Mucosa of descending colon (tissue), 3 donors: ENCODE measurements at regions not wholly inside any gene's neighbourhood (a gene's known extent, or its start where the extent isn't known, plus 50 kb on each side); places are given as distances from the start of the nearest gene placed in this dataset.
"Not testable (repeated sequence)": the region's sequence is repeated elsewhere in the genome, so short reads cannot be mapped to it uniquely, and the experiment has no call there.

ENCODE experiments used
- ATAC-seq: fragments of 200-7000 bp; cut with Tn5 transposase; one replicate; pipeline ENCODE4 v1.9.1; 2020; ENCODE audit warnings: mild to moderate bottlenecking, moderate library complexity
- DNase-seq, 3 donors: peaks; one replicate each; pipeline ENCODE4 v3.0.0-alpha.2; 2020
- H3K36me3 ChIP-seq: fragments of 200-600 bp; one replicate; pipeline ENCODE4 v1.8.0; 2021; ENCODE audit warnings: low read depth, mild to moderate bottlenecking
- H3K4me1 ChIP-seq: fragments of 200-600 bp; one replicate; pipeline ENCODE4 v1.8.0; 2021; ENCODE audit warnings: low read depth, mild to moderate bottlenecking
- H3K4me3 ChIP-seq: fragments of 200-600 bp; one replicate; pipeline ENCODE4 v1.8.0; 2021; ENCODE audit warnings: mild to moderate bottlenecking
- H3K9me3 ChIP-seq: fragments of 200-600 bp; one replicate; pipeline ENCODE4 v1.8.0; 2021; ENCODE audit warnings: mild to moderate bottlenecking
- intact Hi-C, 2 donors: fragments of 100-400 bp; cut with DNase I in 1 of 2; cut with micrococcal nuclease in 1 of 2; formaldehyde crosslinking; loops; one replicate each; pipeline versions ENCODE4 v1.11.0 to v1.11.1; 2022; cut with DNase I, micrococcal nuclease
- TF ChIP-seq, protein P1 (sequence below): fragments of 200-600 bp; IDR thresholded peaks from one replicate; pipeline ENCODE4 v1.8.0; 2022; ENCODE audit warnings: antibody characterized with exemption, mild to moderate bottlenecking
- donor health status: DM: no; HTN: no; CAD: no; lungs with moderate emphysema.
- donor health status: DM: no; HTN: no; CAD: no.
- donor health status: DM: no; HTN: yes; CAD: no.

DNA sequence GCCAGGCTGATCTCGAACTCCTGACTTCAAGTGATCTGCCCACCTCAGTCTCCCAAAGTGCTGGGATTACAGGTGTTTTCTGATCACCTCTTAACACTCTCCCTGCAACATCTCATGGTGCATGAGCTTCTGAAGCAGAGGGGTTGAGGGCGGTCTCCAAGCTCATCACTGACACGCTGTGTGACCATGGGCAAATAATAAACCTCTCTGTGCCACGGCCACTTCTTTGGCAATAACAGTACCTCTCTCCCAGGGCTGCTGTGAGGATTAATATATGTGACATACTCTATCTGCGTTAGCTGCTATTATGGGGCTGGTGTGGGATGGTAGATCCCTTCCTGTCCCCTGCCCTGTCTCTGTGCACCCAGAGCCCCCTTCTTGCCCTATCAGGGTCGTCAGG is 62.9 kb upstream of the LHX5 start:
- TF ChIP-seq, protein P1, sequence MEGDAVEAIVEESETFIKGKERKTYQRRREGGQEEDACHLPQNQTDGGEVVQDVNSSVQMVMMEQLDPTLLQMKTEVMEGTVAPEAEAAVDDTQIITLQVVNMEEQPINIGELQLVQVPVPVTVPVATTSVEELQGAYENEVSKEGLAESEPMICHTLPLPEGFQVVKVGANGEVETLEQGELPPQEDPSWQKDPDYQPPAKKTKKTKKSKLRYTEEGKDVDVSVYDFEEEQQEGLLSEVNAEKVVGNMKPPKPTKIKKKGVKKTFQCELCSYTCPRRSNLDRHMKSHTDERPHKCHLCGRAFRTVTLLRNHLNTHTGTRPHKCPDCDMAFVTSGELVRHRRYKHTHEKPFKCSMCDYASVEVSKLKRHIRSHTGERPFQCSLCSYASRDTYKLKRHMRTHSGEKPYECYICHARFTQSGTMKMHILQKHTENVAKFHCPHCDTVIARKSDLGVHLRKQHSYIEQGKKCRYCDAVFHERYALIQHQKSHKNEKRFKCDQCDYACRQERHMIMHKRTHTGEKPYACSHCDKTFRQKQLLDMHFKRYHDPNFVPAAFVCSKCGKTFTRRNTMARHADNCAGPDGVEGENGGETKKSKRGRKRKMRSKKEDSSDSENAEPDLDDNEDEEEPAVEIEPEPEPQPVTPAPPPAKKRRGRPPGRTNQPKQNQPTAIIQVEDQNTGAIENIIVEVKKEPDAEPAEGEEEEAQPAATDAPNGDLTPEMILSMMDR, result no peak
- no peaks in the 10 kb centered on the region for H3K9me3 ChIP-seq
- no peak for DNase-seq
- intact Hi-C loops, result no loop called here
- no peak overlapping the region for H3K4me3 ChIP-seq
- H3K4me1 ChIP-seq, result no peaks in the 10 kb centered on the region
- ATAC-seq, result no peak
- no peaks in the 10 kb centered on the region for H3K36me3 ChIP-seq

DNA sequence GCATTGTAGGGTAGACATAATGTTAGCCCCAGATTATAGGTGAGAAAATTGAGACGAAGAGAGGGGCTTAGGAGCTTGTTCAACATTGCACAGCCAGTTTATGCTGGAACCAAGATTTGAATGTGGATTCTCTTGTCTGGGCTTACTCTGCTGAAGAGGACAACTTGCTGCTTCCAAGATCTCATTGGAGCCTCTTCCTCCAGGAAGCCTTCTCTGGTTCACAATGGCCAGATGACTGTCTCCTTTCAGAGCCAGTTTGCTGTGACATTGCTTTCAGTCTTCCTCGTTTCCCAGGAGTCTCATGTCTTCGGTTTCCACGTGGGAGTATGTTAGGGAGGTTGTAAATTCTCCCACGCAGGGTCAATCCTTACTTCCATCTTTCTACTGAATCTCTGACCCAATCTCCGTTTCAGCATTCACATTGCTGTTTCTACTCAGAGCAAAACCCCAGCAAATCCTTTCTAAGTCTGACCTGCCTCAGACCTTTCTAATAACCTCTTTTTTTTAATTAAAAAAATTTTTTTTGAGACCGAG is 62.2 kb upstream of the LHX5 start:
- intact Hi-C loops, result no loop called here
- Histone ChIP-seq H3K4me3 (no peak overlapping the region), H3K36me3 (no peaks in the 10 kb centered on the region), H3K9me3 (no peaks in the 10 kb centered on the region), H3K4me1 (no peaks in the 10 kb centered on the region)
- TF ChIP-seq, protein P1, result no peak
- no peak for DNase-seq
- ATAC-seq, result no peak

DNA sequence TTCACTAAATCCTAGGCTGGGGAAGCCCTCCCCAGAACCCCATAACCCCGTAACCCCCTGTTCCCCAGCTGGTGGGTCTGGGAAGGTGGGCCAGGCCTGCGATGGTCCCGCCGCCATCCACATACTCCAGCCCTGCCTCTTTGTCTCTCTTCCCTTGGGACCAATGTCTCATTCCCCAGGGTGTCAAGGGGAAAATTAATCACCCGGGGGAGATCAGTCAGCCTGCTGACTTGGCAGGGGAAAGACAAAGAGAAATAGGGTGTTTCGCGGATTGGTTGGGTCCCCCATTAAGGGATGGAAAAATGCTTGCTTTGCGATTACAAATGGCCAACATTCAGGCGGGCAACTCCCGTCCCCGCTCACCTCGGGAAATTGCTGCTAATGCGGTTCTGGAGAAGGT is 60.6 kb upstream of the LHX5 start:
- ATAC-seq, result no peak
- no peak for DNase-seq

DNA sequence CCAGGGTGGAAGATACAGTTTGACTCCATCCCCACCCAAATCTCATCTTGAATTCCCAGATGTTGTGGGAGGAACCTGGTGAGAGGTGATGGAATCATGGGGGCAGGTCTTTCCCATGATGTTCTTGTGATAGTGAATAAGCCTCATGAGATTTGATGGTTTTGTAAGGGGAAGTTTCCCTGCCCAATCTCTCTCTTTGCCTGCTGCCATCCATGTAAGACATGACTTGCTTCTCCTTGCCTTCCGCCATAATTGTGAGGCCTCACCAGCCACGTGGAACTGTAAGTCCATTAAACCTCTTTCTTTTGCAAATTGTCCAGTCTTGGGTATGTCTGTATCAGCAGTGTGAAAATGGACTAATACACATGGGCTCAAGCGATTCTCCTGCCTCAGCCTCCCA is 59.4 kb upstream of the LHX5 start:
- DNase-seq, H3K4me3 ChIP-seq, H3K9me3 ChIP-seq, H3K4me1 ChIP-seq, intact Hi-C loops, ATAC-seq, H3K36me3 ChIP-seq: not testable (repeated sequence)

More for the DNA sequence above, 60.6 kb upstream of the LHX5 start:
- TF ChIP-seq, protein P1, result no peak
- Histone ChIP-seq H3K36me3 (no peaks in the 10 kb centered on the region), H3K4me3 (no peak overlapping the region), H3K4me1 (no peaks in the 10 kb centered on the region), H3K9me3 (no peaks in the 10 kb centered on the region)
- intact Hi-C loops, result no loop called here

DNA sequence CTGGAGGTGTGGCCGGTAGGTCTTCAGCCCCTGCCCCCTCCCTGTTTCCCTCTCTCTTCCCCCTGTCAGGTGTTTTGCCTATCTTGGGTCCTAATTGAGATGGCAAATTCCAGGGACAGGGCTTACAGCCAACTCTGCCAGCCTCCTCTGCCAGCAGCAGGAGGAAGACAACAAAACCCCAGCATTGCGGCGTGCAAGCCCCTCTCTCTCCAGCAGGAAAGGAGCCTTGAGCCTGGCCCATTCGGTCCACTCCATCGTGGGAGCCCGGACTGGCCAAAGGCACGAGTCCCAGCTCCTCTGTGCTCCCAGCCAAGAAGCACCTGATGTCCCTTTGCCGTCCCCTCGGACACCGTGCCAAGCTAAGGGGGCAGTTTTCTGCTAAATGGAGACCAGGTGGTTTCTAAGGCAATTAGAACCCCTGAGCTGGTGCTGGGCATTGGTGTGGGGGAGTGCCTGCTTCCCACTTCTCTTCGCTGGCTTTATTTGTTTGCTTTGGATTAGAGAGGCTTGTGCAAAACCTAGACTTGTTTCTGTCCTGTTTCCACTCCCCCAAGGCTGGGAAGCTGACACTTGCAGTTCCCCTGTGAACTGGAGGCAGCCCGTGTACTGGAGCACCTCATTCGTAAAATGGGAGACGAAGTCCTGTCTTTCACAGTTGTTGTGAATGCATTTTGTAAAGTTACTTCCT is 57.1 kb upstream of the LHX5 start:
- Histone ChIP-seq H3K4me3 (no peak overlapping the region), H3K9me3 (no peaks in the 10 kb centered on the region), H3K36me3 (no peaks in the 10 kb centered on the region), H3K4me1 (no peaks in the 10 kb centered on the region)
- intact Hi-C loops, result no loop called here
- no peak for DNase-seq
- ATAC-seq, result no peak
- TF ChIP-seq, protein P1, result no peak

DNA sequence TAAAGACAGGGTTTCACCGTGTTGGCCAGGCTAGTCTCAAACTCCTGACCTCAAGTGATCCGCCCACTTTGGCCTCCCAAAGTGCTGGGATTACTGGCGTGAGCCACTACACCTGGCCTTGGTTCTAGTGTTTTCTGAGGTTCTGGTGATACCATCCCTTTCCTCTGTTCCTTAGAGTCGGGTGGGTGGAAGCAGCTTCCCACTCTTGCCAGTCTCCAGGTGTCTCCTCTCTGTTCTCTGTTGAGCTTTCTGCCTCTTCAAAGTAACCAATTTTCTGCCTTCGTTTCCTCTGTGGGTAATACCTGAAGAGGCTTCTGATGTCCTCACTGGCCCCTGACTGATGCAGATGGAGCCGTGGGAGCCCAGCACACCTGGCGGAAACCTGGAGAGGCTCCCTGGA is 53.4 kb upstream of the LHX5 start:
- no peak overlapping the region for H3K4me3 ChIP-seq
- TF ChIP-seq, protein P1, result no peak

More for the DNA sequence above, 53.4 kb upstream of the LHX5 start:
- DNase-seq (no peak), ATAC-seq (no peak)
- H3K36me3 ChIP-seq, result no peaks in the 10 kb centered on the region
- H3K9me3 ChIP-seq, result no peaks in the 10 kb centered on the region
- intact Hi-C loops, result no loop called here
- H3K4me1 ChIP-seq, result no peaks in the 10 kb centered on the region
